Stomach (tissue), 4 donors: ENCODE measurements at regions not wholly inside any gene's neighbourhood (a gene's known extent, or its start where the extent isn't known, plus 50 kb on each side); places are given as distances from the start of the nearest gene placed in this dataset.

Experiments
- EP300 ChIP-seq: sonication (generic); formaldehyde crosslinking; IDR thresholded peaks from one replicate; pipeline ENCODE4 v1.6.1; 2017; ENCODE audit warnings: antibody characterized with exemption
- POLR2A ChIP-seq, 4 donors: fragments of 450-650 bp; IDR thresholded peaks; one replicate each; pipeline ENCODE4 v1.6.1; 2016; ENCODE audit warnings: antibody characterized with exemption in 4 of 4, control low read depth in 2 of 4, mild to moderate bottlenecking in 1 of 4, moderate library complexity in 1 of 4
- POLR2AphosphoS5 ChIP-seq, 3 donors: sonication (generic); formaldehyde crosslinking; IDR thresholded peaks; one replicate each; pipeline ENCODE4 v1.6.1; 2016; ENCODE audit warnings: antibody characterized with exemption in 3 of 3
- TF ChIP-seq, protein P1 (sequence below), 7 experiments: fragments of 450-650 bp in 4 of 7; fragments of 200-600 bp in 3 of 7; sonication (generic) in 3 of 7; IDR thresholded peaks; one replicate each; pipeline ENCODE4 v1.5.1; 2016 to 2019; ENCODE audit warnings: antibody characterized with exemption in 7 of 7, control low read depth in 2 of 7, mild to moderate bottlenecking in 1 of 7

DNA sequence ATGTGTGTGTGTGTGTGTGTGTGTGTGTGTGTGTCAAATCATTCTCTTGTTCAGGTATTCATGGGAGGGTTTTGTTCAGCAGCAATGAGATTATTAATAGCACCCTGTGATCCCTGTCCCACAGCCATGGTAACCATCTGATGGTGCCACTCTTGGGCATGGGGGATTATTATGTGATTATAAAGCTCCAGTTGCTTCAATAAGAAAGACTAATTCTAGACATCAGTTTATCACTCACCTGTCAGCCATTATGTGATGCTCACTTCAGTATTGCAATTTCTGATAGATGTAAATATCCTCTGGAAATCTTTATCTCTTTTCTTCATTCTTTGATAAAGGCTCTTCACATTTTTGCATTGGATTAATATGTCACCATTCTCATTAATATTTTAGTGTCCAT is 145.9 kb upstream of the POU1F1 start:
- TF ChIP-seq, protein P1, sequence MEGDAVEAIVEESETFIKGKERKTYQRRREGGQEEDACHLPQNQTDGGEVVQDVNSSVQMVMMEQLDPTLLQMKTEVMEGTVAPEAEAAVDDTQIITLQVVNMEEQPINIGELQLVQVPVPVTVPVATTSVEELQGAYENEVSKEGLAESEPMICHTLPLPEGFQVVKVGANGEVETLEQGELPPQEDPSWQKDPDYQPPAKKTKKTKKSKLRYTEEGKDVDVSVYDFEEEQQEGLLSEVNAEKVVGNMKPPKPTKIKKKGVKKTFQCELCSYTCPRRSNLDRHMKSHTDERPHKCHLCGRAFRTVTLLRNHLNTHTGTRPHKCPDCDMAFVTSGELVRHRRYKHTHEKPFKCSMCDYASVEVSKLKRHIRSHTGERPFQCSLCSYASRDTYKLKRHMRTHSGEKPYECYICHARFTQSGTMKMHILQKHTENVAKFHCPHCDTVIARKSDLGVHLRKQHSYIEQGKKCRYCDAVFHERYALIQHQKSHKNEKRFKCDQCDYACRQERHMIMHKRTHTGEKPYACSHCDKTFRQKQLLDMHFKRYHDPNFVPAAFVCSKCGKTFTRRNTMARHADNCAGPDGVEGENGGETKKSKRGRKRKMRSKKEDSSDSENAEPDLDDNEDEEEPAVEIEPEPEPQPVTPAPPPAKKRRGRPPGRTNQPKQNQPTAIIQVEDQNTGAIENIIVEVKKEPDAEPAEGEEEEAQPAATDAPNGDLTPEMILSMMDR (IDR thresholded peaks at IDR 0.05), result no peak
- TF ChIP-seq POLR2AphosphoS5 (IDR thresholded peaks at IDR 0.05), result no peak
- no peak for TF ChIP-seq POLR2A (IDR thresholded peaks at IDR 0.05)
- TF ChIP-seq EP300, result no peak
